GM19238 (cell line): ENCODE measurements at regions not wholly inside any gene's neighbourhood (a gene's known extent, or its start where the extent isn't known, plus 50 kb on each side); places are given as distances from the start of the nearest gene placed in this dataset.

Experiments
- DNase-seq: peaks from one replicate; pipeline ENCODE4 v3.0.0; 2011; ENCODE audit warnings: low spot score; ENCODE audit not compliant: insufficient read length

GRCh38 chr2:122164964-122165363 lies 409.5 kb downstream of the TSN start:
- DNase-seq: no peak

DNA sequence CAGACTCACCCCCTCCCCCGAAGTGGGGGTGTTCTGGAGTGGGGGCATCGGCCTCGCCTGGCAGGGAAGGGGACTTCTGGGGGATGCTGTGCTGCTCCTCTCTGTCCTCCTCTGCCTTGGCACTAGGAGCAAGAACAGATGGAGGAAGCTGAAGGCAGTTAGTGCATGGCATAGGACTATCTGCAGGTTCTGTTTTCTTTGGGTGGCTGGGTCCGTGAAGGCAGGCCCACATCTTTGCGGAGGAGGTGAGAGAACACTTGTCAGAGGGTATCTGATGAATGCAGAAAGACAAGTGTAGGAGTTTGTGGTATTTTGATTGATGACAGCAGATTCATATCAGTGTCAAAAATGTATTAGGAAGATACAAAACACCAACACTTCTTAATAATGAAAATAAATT lies 411.4 kb downstream of the TSN start:
- no peak for DNase-seq

DNA sequence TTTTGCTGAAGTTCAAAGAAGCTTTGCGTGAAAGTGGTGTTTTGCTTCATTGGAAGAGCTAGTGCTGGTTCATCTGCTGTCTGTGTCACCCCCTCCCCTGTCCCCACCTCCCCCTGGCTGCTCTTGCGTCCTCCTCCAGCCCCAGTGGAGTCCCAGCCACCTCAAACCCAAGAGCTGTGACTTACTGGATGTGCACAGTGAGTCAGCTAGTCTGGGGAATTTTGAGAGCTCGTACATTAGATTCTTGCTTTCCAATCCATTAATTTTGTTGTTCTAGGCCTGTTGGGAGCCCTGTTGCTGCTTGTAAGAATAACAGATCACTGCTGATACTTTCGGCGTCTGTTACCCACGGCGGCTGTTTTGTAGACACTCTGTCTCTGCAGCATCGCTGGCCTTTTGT lies 412.1 kb downstream of the TSN start:
- no peak for DNase-seq

DNA sequence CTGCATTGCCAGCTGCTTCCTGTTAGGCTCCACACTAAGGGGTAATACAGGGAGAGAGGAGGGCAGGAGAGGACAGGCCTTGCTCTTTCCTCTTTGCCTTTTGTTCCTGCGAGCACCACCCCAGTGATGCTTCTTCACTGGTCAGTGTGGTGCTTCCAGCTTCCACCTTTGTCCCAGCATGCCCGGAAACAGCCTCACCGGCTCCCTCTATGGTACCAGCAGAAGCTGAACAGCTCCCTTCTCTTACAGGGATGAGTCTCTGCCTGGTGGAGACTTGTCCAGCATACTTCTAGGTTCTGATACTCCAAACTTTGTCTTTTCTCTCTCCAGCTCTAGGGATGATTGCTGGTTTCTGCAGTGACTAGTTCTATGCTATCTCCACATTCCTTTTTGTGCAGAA lies 413.3 kb downstream of the TSN start:
- DNase-seq: no peak

DNA sequence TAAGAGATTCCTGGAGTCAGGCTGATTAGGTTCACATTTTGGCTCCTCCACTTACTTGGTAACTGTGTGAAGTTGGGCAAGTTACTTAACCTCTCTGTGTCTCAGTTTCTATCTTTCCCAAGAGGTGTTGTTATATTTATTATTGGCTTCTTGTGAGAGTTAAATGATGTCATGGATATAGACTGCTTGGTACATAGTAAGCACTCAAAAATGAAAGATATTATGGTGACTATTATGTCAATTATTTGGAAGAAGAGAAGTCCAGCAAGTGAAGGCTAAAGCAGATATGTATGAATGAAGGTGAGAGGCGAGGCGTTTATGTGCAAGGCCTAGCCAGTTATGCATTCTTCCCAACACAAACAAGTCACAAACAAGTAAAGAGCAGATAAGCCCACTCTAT lies 417.4 kb downstream of the TSN start:
- DNase-seq: no peak

DNA sequence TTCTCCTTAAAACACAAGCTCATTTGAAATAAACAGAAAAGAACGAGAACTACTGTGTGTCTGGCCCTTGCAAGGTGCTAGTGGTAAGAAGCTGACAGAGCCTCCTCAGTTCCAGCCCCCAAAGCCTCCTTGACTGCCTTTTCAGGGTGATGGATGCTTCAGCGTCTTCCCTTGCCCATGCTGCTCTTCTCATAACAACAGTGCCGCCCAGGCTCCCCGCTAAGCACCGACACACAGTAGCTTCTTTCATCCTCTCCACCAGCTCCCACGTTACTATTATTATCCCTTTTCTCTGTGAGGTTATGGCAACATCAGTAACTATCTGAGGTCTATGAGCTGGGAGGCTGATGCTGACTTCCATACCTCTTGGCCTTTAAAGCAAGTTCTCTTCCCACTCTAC lies 418.6 kb downstream of the TSN start:
- no peak for DNase-seq

DNA sequence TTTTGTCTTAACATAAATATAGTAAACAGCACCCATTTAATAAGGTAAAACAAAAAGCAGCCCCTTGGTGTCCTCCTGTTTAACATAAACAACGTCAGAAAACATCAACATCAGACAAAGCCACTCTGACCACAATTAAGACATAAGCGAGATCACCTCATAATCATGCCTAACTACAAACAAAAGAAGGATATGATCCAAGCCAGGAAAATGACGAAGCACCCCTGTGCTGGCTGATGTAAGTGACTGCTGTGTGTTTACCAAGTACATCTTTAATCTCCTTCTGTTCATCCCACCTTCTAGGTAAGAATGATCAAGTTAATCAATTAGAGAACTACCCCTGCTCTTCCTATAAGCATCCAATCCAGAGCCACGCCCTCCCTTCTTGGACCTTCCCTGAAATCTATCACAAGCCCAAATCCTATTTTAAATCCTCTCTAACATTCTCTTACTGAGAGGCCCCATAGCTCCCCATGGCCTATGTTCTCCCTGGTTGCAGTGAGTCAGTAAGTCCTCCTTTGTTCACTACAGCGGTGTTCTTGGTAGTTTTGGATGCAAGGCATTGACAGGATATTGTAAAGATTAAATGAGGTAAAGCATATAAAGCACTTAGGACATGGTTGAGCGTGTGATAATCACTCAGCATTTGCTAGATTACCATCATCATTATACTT lies 424.2 kb downstream of the TSN start:
- DNase-seq: no peak

GRCh38 chr2:122180972-122181371 lies 425.5 kb downstream of the TSN start:
- DNase-seq: no peak

GRCh38 chr2:122182616-122183355 lies 427.3 kb downstream of the TSN start:
- DNase-seq: no peak

DNA sequence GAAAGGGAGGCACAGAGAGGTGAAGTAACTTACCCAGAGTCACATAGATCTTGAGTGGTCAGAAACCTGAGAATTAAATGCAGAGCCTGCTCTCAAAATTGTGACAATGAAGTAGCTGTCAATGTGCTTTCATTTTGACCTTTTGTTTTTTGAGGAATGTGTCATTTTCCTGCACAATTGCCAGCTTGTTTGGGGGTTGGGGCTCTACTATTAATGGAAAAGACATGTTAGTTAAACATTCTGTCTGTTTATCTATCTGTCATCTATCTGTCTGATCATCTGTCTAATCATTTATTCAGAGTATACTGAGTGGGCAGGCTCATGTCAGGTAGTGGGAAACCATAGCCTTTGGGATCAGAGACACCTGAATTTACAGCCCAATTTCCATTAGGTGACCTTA lies 428.4 kb downstream of the TSN start:
- DNase-seq: no peak

GRCh38 chr2:122186761-122187222 lies 431.3 kb downstream of the TSN start:
- no peak for DNase-seq

DNA sequence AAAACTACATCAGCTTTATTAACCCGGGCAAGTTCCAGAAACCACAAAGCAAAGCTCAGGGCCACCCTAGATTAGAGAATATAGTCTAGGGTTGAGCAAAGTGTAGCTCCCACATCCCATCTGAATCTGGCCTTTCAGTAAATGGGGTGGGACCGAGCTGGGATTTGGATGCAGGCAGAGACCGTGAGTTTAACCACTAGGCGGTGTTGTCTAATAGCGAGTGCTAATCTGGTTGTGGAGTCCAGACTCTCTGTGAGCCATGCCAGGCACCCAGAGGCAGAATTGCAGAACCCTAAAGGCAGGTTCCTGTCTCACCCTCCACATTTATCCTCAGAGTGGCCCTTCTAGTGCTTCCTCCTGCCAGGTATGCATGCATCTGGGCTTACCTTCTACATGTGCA lies 435.9 kb downstream of the TSN start:
- peak; percentile 13 for DNase-seq

DNA sequence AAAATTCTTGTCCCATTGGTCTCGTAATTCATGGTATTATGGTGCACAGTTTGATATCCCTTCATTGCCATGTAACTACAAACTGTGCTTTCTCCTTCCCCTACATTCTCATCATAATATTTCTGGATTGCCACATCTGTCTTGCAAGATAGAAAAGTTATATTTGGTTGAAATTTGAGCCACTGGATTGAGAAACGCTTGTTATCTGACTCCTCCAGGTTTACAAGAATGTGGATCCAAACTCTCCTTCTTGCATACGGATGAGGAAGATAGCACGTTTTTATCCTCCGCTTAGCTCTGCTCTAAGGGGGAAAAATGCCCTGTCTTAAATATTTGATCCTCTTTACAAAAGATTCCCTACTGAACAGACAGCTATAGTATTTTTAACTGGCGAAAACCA lies 438.2 kb downstream of the TSN start:
- DNase-seq: no peak

DNA sequence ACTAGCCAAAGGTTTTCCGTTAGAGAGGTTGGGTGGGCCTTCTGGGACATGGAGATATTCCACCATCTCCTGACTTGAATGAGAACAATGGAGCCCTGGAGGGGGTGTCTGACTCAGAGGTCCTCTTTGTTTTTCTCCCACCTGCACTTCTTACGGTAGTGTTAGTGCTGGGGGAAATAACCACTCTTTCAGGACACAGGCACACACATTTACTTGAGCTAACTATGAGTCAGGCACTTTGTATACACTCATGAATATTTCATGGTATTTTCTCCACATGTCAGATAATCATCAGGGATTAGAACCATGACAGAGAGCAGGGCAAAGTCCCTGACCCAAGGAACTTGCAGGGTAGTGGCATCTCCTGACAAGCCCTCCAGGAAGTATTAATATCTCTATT lies 439.1 kb downstream of the TSN start:
- DNase-seq: no peak

DNA sequence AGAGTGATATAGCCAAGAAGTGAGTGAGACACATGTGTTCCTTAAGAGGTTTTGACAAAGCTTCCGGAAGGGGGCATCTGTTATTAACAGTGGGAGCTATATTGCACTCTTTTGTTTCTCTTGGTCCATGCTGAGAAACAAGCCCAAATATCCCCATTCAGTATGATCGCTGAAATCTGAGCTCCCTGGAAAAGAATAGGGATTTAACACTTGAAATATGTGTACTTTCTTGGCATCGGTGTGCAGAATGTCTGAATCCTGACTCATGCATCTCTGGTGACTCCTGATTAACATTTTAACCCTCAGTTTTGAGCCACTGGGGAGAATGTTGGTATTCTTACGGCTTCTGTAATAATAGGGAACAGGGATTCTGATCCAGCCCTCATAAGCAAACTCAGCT lies 448.1 kb downstream of the TSN start:
- no peak for DNase-seq

DNA sequence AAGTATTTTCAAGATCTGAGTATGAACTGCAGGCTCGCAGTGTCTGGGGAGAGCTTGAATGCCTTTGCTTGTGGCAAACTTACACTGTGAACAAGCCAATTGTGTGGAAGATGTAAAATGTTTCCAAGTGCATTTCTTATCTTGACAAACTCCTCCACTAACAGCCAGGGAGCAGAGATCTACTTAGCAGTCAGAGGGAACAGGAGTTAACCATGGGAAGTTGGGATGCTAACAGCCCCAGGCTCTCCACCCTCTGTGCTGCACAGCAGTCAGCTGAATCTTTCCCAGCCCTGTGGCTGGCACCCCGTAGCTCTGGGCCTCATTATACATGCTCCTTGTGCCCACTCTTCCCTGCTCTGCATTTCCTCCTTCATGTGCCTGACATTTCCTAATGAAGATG lies 450.2 kb downstream of the TSN start:
- DNase-seq: no peak

DNA sequence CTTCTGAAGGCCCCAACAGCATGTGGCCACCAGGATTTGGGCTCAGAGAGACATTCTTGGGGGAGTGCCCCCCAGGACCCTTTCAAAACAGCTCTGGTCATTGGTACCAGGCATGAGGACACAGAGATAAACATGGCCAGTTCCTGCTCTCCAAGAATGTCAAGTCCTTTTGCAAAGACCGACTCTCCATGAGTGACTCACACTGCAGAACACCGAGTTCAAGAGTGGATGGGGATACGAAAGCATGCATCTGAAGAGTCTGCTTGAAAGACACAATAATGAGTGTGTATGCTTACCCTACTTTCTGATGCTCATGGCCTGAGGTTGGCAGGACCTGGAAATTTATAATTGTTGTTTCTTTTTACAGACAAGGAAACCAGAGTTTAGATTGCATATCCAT lies 450.6 kb downstream of the TSN start:
- no peak for DNase-seq

DNA sequence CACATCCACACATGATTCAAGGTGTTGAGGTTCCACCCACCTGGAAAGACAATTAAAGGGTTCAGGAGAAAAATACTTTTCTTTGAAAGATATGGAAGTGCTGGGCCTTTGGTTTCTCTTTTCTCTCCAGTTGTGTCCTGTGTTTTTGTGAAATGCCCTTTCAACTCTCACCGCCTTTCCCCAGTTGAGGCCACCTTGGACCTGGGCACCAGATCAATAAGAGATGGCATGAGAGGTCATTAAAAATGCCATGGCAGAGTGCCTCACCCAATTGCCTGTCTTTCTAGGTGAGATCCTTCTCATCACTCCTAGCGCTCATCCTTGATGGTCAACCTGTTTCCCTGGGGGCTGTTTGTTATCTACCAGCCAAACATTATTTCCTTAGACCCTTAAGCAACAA lies 453.9 kb downstream of the TSN start:
- no peak for DNase-seq

DNA sequence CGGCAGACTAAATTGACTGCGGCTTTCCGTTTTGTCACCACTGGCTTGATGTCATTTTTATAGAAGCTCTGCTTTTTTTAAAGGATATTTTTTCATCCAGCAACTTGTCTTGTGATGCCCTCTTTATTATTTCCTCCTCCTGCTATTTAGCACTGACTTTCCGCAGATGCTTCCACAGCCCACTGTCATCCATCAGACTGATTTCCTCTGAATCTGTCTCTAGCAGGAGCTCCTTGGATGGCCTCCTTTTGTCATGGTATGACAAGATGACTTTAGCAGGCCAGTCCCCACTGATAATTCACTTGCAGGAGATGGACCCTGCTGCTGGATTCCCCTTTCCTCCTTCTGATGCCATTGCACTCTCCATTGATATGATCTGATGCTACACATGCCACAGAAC lies 454.6 kb downstream of the TSN start:
- DNase-seq: no peak

DNA sequence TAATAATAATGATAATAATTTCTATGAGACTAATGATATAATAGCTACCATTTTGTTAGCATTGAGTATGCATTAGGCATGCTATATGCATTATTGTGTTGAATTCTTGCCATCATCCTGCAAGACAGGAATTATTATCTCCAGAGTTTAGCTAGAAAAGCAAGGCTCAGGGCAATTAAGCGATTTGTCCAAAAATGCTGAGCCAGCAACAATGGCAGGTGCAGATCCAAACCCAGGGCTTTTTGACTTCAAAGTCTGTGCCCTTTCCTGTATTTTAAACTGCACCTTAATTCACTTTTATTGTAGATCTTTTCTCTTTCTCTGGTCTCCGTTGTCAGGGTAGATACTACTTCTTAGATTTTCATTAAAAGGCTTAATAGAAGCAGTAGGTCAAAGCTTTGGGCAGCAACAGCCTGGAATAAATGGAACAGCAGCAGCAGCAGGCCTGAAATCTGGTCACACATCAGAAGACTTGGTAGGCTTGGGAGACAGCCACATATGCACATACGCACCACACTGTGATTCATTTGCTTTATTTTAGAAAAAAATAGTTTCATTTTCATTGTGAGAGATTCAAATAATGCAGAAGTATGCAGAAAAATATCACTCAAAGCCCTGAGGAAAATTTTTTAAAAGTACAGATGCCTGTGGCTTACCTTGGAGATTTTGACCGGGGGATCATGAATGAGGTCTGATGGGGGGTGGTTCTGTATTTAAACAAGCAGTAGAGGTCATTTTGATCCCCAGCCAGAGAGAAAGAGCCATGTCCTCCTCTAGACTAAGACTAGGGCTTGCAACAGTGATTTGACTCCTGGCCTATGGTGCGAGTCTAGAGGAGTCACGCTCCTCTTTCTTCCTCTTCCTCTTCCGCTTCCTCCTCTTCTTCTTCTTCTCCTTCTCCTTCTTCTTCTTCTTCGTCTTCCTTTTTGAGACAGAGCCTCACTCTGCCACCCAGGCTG lies 455.7 kb downstream of the TSN start:
- DNase-seq: no peak

- DNase-seq: no peak
Observed at GRCh38 chr2:122213312-122213711, 457.9 kb downstream of the TSN start.

DNA sequence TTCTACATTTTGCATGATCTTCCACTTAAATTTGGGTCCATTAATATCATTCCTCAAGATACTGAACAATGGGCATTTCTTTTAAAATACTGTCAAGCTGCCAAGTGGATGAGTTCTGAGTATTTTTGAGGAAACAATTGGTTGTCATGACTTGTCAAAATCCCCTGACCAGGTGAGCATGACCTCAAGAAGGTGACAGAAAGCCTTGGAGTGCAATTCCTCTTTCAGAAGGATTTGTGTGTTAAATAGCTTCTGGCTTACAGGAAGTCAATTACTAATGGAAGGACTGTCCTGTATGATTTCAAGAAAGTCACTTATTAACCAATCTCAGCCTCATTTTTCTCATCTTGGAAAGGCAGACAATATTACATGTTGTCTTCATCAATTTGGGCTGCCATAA lies 460.6 kb downstream of the TSN start:
- no peak for DNase-seq
